HG03066 (cell line): ENCODE measurements at regions not wholly inside any gene's neighbourhood (a gene's known extent, or its start where the extent isn't known, plus 50 kb on each side); places are given as distances from the start of the nearest gene placed in this dataset.

Experiments used
- ATAC-seq: cut with Tn5 transposase; IDR thresholded peaks from one replicate; pipeline ENCODE4 v1.9.1; 2021; ENCODE audit warnings: low read depth; ENCODE audit not compliant: unreplicated experiment

GRCh38 chr2:117692001-117692763 is 122.3 kb upstream of the DDX18 start:
- ATAC-seq = no peak

- ATAC-seq = no peak
Observed at GRCh38 chr2:117693154-117693553, 121.3 kb upstream of the DDX18 start.

- no peak for ATAC-seq
Observed at GRCh38 chr2:117693651-117694050, 120.8 kb upstream of the DDX18 start.

- ATAC-seq = no peak
Observed at GRCh38 chr2:117698287-117698686, 116.2 kb upstream of the DDX18 start.

GRCh38 chr2:117698819-117699218 is 115.7 kb upstream of the DDX18 start:
- ATAC-seq = no peak

GRCh38 chr2:117700471-117700870 is 114.0 kb upstream of the DDX18 start:
- ATAC-seq = no peak

- ATAC-seq = no peak
Observed at GRCh38 chr2:117701365-117701764, 113.1 kb upstream of the DDX18 start.

GRCh38 chr2:117702098-117702497 is 112.4 kb upstream of the DDX18 start:
- ATAC-seq = no peak

- no peak for ATAC-seq
Observed at GRCh38 chr2:117703858-117704257, 110.6 kb upstream of the DDX18 start.

- no peak for ATAC-seq
Observed at GRCh38 chr2:117704818-117705217, 109.7 kb upstream of the DDX18 start.

- ATAC-seq = no peak
Observed at GRCh38 chr2:117707874-117708273, 106.6 kb upstream of the DDX18 start.

- no peak for ATAC-seq
Observed at GRCh38 chr2:117712684-117713083, 101.8 kb upstream of the DDX18 start.

GRCh38 chr2:117714110-117714509 is 100.4 kb upstream of the DDX18 start:
- ATAC-seq = no peak

- no peak for ATAC-seq
Observed at GRCh38 chr2:117714745-117715417, 99.6 kb upstream of the DDX18 start.

- no peak for ATAC-seq
Observed at GRCh38 chr2:117716505-117716904, 98.0 kb upstream of the DDX18 start.

- ATAC-seq = no peak
Observed at GRCh38 chr2:117717072-117717471, 97.4 kb upstream of the DDX18 start.

GRCh38 chr2:117718048-117718447 is 96.4 kb upstream of the DDX18 start:
- no peak for ATAC-seq

GRCh38 chr2:117720765-117721164 is 93.7 kb upstream of the DDX18 start:
- no peak for ATAC-seq

- no peak for ATAC-seq
Observed at GRCh38 chr2:117723483-117723882, 91.0 kb upstream of the DDX18 start.

- no peak for ATAC-seq
Observed at GRCh38 chr2:117723888-117724434, 90.5 kb upstream of the DDX18 start.

- ATAC-seq = no peak
Observed at GRCh38 chr2:117726747-117727146, 87.7 kb upstream of the DDX18 start.

- ATAC-seq = no peak
Observed at GRCh38 chr2:117737846-117738245, 76.6 kb upstream of the DDX18 start.
